ENCODE measurements at regions not wholly inside any gene's neighbourhood (a gene's known extent, or its start where the extent isn't known, plus 50 kb on each side); places are given as distances from the start of the nearest gene placed in this dataset.

GRCh38 chr5:155595791-155596190 is 582.2 kb downstream of the KIF4B start:
- no peak for TF ChIP-seq GATA3 (IDR thresholded peaks at IDR 0.05; ENCODE audit: low read depth, low read length)
- TF ChIP-seq GATA2 (IDR thresholded peaks at IDR 0.05; ENCODE audit: low read depth, low read length): no peak

Data from SH-SY5Y (cell line).